ENCODE measurements at regions not wholly inside any gene's neighbourhood (a gene's known extent, or its start where the extent isn't known, plus 50 kb on each side); places are given as distances from the start of the nearest gene placed in this dataset.

- Histone ChIP-seq H3K4me3 (no peak overlapping the region), H3K36me3 (no peaks in the 10 kb centered on the region), H3K9me3 (no peaks in the 10 kb centered on the region), H3K27me3 (no peaks in the 10 kb centered on the region), H3K27ac (no peak overlapping the region), H3K4me1 (peaks cover 0 to 11% (median 0%) of the 10 kb centered on the region in 3 donors)
- no peak for DNase-seq
- intact Hi-C loops (cut with DNase I) = no loop called here
- 49 to 70% methylated on average over 2 of the region's 2 CpGs for WGBS, 2 donors
- TF ChIP-seq POLR2A (IDR thresholded peaks at IDR 0.05) = no peak
- TF ChIP-seq CTCF (IDR thresholded peaks at IDR 0.05) = no peak
These were observed 526.6 kb upstream of the MARCKS start for GRCh38 chr6:113330636-113330946.

GRCh38 chr6:113331021-113331420 lies 526.1 kb upstream of the MARCKS start:
- H3K36me3 ChIP-seq = no peaks in the 10 kb centered on the region
- no peak overlapping the region for H3K27ac ChIP-seq
- H3K27me3 ChIP-seq = no peaks in the 10 kb centered on the region
- TF ChIP-seq CTCF (IDR thresholded peaks at IDR 0.05) = no peak
- TF ChIP-seq POLR2A (IDR thresholded peaks at IDR 0.05) = no peak
- H3K9me3 ChIP-seq = no peaks in the 10 kb centered on the region
- intact Hi-C loops (cut with DNase I) = no loop called here
- DNase-seq = no peak
- no peak overlapping the region for H3K4me3 ChIP-seq
- H3K4me1 ChIP-seq = peaks cover 0 to 11% (median 0%) of the 10 kb centered on the region in 3 donors

- H3K4me3 ChIP-seq = no peak overlapping the region
These were observed 518.5 kb upstream of the MARCKS start for GRCh38 chr6:113338644-113339043.

GRCh38 chr6:113339209-113339608 lies 517.9 kb upstream of the MARCKS start:
- no peaks in the 10 kb centered on the region for H3K4me1 ChIP-seq
- H3K9me3 ChIP-seq = no peaks in the 10 kb centered on the region
- H3K27ac ChIP-seq = no peak overlapping the region
- DNase-seq = no peak
- intact Hi-C loops (cut with DNase I) = no loop called here
- no peak for TF ChIP-seq POLR2A (IDR thresholded peaks at IDR 0.05)
- no peak for TF ChIP-seq CTCF (IDR thresholded peaks at IDR 0.05)
- no peaks in the 10 kb centered on the region for H3K27me3 ChIP-seq
- no peaks in the 10 kb centered on the region for H3K36me3 ChIP-seq
- H3K4me3 ChIP-seq = no peak overlapping the region

More at GRCh38 chr6:113338644-113339043, 518.5 kb upstream of the MARCKS start:
- Histone ChIP-seq H3K27ac (no peak overlapping the region), H3K36me3 (no peaks in the 10 kb centered on the region), H3K27me3 (no peaks in the 10 kb centered on the region), H3K9me3 (no peaks in the 10 kb centered on the region), H3K4me1 (no peaks in the 10 kb centered on the region)
- intact Hi-C loops (cut with DNase I) = no loop called here
- TF ChIP-seq POLR2A (IDR thresholded peaks at IDR 0.05) (no peak), CTCF (IDR thresholded peaks at IDR 0.05) (no peak)
- no peak for DNase-seq

DNA sequence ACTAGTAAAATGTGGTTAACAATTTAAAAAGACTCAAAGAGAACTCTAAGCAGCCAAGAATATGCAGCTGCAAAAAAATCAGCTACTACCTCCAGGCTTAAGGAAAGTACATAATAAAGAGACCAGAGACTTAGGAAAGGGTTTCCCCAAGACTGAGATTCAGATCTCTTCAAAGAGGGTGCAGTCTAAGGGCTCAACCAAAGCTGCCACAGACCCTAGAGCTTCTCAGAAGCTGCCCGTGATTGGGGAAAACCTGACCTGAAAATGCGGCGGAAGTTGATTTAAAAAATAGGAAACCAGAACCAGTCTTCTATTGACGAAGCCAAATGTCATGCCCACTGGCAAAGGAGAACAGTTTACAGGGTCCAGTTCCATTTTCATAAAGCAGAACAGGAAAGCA lies 516.8 kb upstream of the MARCKS start:
- TF ChIP-seq POLR2A (IDR thresholded peaks at IDR 0.05) (no peak), CTCF (IDR thresholded peaks at IDR 0.05) (no peak)
- H3K36me3 ChIP-seq = no peaks in the 10 kb centered on the region
- no peaks in the 10 kb centered on the region for H3K9me3 ChIP-seq
- WGBS, 2 donors = 83 to 86% methylated on average over 4 of the region's 4 CpGs
- intact Hi-C loops (cut with DNase I) = no loop called here
- H3K4me1 ChIP-seq = no peaks in the 10 kb centered on the region
- no peak overlapping the region for H3K27ac ChIP-seq
- H3K27me3 ChIP-seq = no peaks in the 10 kb centered on the region
- H3K4me3 ChIP-seq = no peak overlapping the region
- no peak for DNase-seq

Measured in esophagus squamous epithelium (tissue), 5 donors.